Endothelial cell of umbilical vein (primary cell): ENCODE measurements at regions not wholly inside any gene's neighbourhood (a gene's known extent, or its start where the extent isn't known, plus 50 kb on each side); places are given as distances from the start of the nearest gene placed in this dataset.

ENCODE experiments used
- BruUV-seq: library from RNA; stranded (reverse); fragments of 400-500 nt; replicated peaks from 2 replicates; lab custom pipeline; 2021; lab: Mats Ljungman, UMichigan
- CTCF ChIA-PET: fragments of 300-600, 350-600 bp; sonication (Branson Sonifier 250); formaldehyde crosslinking; loops from one replicate; lab custom pipeline; 2021; ENCODE audit warnings: antibody characterized with exemption, inconsistent platforms; lab: Charles Lee
- POLR2A ChIA-PET: fragments of 300-600, 350-600 bp; sonication (Branson Sonifier 250); formaldehyde crosslinking; loops from one replicate; lab custom pipeline; 2021; ENCODE audit warnings: antibody characterized with exemption, inconsistent platforms; lab: Charles Lee
- DNase-seq: peaks from one replicate; pipeline ENCODE4 v3.0.0-alpha.2; 2011; ENCODE audit warnings: low read depth, low spot score
- FAIRE-seq: peaks from 2 replicates; lab custom pipeline; 2011; peaks lifted over from hg19 to GRCh38; lab: Jason Lieb, UNC
- H2AFZ ChIP-seq: 2 replicates; pipeline ENCODE4 v1.6.0; 2012; ENCODE audit warnings: low read depth, low read length, control low read depth, inconsistent platforms
- H3K27ac ChIP-seq: 2 replicates; pipeline ENCODE4 v1.5.1; 2011; ENCODE audit warnings: low read depth, mild to moderate bottlenecking, control low read depth, low read length, moderate library complexity; ENCODE audit not compliant: insufficient read depth
- H3K27me3 ChIP-seq, 2 experiments: 2 replicates each; pipeline versions ENCODE4 v1.6.0 to v1.6.1; 2011; ENCODE audit warnings: low read length in 2 of 2, mixed read lengths in 1 of 2; ENCODE audit not compliant: control insufficient read depth in 2 of 2, insufficient read depth in 2 of 2
- H3K36me3 ChIP-seq, 2 experiments: 2 replicates in 1 of 2; 3 replicates in 1 of 2; pipeline ENCODE4 v1.5.1; 2011; ENCODE audit warnings: low read length in 2 of 2, mild to moderate bottlenecking in 1 of 2, moderate library complexity in 1 of 2; ENCODE audit not compliant: control insufficient read depth in 2 of 2, insufficient read depth in 2 of 2; ENCODE audit errors: extremely low read depth in 1 of 2
- H3K4me1 ChIP-seq: 3 replicates; pipeline ENCODE4 v1.5.1; 2011; ENCODE audit warnings: mild to moderate bottlenecking, low read length; ENCODE audit not compliant: control insufficient read depth, insufficient read depth; ENCODE audit errors: extremely low read depth
- H3K4me2 ChIP-seq: 2 replicates; pipeline ENCODE4 v1.6.1; 2011; ENCODE audit warnings: low read length, control low read depth, mixed read lengths; ENCODE audit not compliant: insufficient read depth
- H3K4me3 ChIP-seq, 3 experiments: fragments of 200-600 bp in 1 of 3; sonication (generic), shearing (Covaris generic) in 1 of 3; replicated peaks in 1 of 3; 2 replicates each; pipeline ENCODE4 v1.5.1; 2011 to 2016; ENCODE audit warnings: control low read depth in 3 of 3, low read length in 3 of 3, mild to moderate bottlenecking in 2 of 3, inconsistent platforms in 1 of 3, low read depth in 1 of 3, moderate library complexity in 1 of 3; ENCODE audit not compliant: insufficient read depth in 1 of 3
- H3K79me2 ChIP-seq: 2 replicates; pipeline ENCODE4 v1.6.0; 2012; ENCODE audit warnings: low read length, inconsistent platforms; ENCODE audit not compliant: control insufficient read depth, insufficient read depth
- H3K9ac ChIP-seq: replicated peaks from 2 replicates; pipeline ENCODE3; 2011; ENCODE audit warnings: low read length, control low read depth; ENCODE audit not compliant: insufficient read depth; ENCODE audit errors: extremely low read depth
- H3K9me1 ChIP-seq: replicated peaks from 3 replicates; pipeline ENCODE4 v1.6.0; 2011; ENCODE audit warnings: mild to moderate bottlenecking, low read length; ENCODE audit not compliant: control insufficient read depth, insufficient read depth; ENCODE audit errors: extremely low read depth
- H3K9me3 ChIP-seq: replicated peaks from 2 replicates; pipeline ENCODE4 v1.5.1; 2012; ENCODE audit warnings: low read length, inconsistent platforms; ENCODE audit not compliant: control insufficient read depth, insufficient read depth
- H4K20me1 ChIP-seq: replicated peaks from 2 replicates; pipeline ENCODE3; 2011; ENCODE audit warnings: mild to moderate bottlenecking, low read length; ENCODE audit not compliant: control insufficient read depth, insufficient read depth; ENCODE audit errors: extremely low read depth
- CTCF ChIP-seq, 2 donors: IDR thresholded peaks; 1 replicate in 1 of 2; 2 replicates in 1 of 2; pipeline ENCODE4 v1.5.1; 2011; ENCODE audit warnings: low read length in 2 of 2, mild to moderate bottlenecking in 2 of 2, moderate library complexity in 2 of 2, control low read depth in 1 of 2, inconsistent platforms in 1 of 2, low read depth in 1 of 2; ENCODE audit not compliant: insufficient read depth in 1 of 2; ENCODE audit errors: extremely low read depth in 1 of 2
- EZH2 ChIP-seq: IDR thresholded peaks from 2 replicates; pipeline ENCODE4 v1.6.1; 2012; ENCODE audit warnings: borderline replicate concordance, low read depth, mild to moderate bottlenecking, moderate library complexity, low read length, inconsistent platforms; ENCODE audit not compliant: severe bottlenecking
- FOS ChIP-seq: IDR thresholded peaks from 2 replicates; pipeline ENCODE4 v1.6.1; 2011; ENCODE audit warnings: mild to moderate bottlenecking, low read length, moderate library complexity, borderline replicate concordance; ENCODE audit not compliant: insufficient read depth
- GATA2 ChIP-seq: IDR thresholded peaks from 2 replicates; pipeline ENCODE4 v1.7.0; 2011; ENCODE audit warnings: low read depth, mild to moderate bottlenecking, moderate library complexity, mixed read lengths, low read length; ENCODE audit not compliant: insufficient read length, insufficient read depth
- JUN ChIP-seq: IDR thresholded peaks from 2 replicates; pipeline ENCODE4 v1.6.1; 2011; ENCODE audit warnings: borderline replicate concordance, low read depth; ENCODE audit not compliant: insufficient read length, insufficient read depth
- MAX ChIP-seq: IDR thresholded peaks from 2 replicates; pipeline ENCODE4 v1.6.1; 2011; ENCODE audit not compliant: insufficient read depth, insufficient read length
- MYC ChIP-seq: IDR thresholded peaks from one replicate; pipeline ENCODE4 v1.6.1; 2011; ENCODE audit warnings: mild to moderate bottlenecking, low read depth, low read length
- POLR2A ChIP-seq: IDR thresholded peaks from 2 replicates; pipeline ENCODE4 v1.6.1; 2012; ENCODE audit warnings: low read depth, mild to moderate bottlenecking, control low read depth, low read length
- POLR2AphosphoS5 ChIP-seq: IDR thresholded peaks from 2 replicates; pipeline ENCODE4 v1.6.1; 2012; ENCODE audit warnings: low read depth, mild to moderate bottlenecking, control low read depth, low read length, moderate library complexity; ENCODE audit not compliant: insufficient read depth
- dilution Hi-C: fragments of 300-500 bp; cut with MboI; formaldehyde crosslinking; loops from one replicate; pipeline ENCODE4 v1.15.0; 2019; ENCODE audit warnings: low sequenced_read_pairs; ENCODE audit not compliant: extremely low pct_ligation_motif_present
- intact Hi-C: fragments of 100-400 bp; cut with micrococcal nuclease; formaldehyde crosslinking; loops from one replicate; pipeline ENCODE4 v1.10.0; 2022

GRCh38 chr4:175146799-175147198 is 228.6 kb downstream of the ADAM29 start:
- Histone ChIP-seq H3K4me2 (no peak overlapping the region), H3K9ac (no peak overlapping the region), H3K4me3 (no peak overlapping the region), H3K4me1 (no peaks in the 10 kb centered on the region), H3K79me2 (no peaks in the 10 kb centered on the region), H3K9me1 (no peaks in the 10 kb centered on the region), H3K9me3 (peaks cover 5% of the 10 kb centered on the region), H2AFZ (no peak overlapping the region), H3K27me3 (no peaks in the 10 kb centered on the region), H4K20me1 (no peaks in the 10 kb centered on the region), H3K36me3 (no peaks in the 10 kb centered on the region), H3K27ac (no peak overlapping the region)
- TF ChIP-seq MAX (no peak), POLR2A (no peak), GATA2 (no peak), FOS (no peak), EZH2 (no peak), MYC (no peak), POLR2AphosphoS5 (no peak), JUN (no peak), CTCF (IDR thresholded peaks at IDR 0.05; ENCODE audit: extremely low read depth in 1 of 2, insufficient read depth in 1 of 2, low read depth in 1 of 2, low read length in 2 of 2) (no peak)
- DNase-seq (no peak), FAIRE-seq (no peak)
- no TSS peak for BruUV-seq
- POLR2A ChIA-PET = no interaction called here
- intact Hi-C loops = no loop called here
- CTCF ChIA-PET = no interaction called here
- dilution Hi-C loops = no loop called here
